Liver (tissue), 8 donors: ENCODE measurements at regions not wholly inside any gene's neighbourhood (a gene's known extent, or its start where the extent isn't known, plus 50 kb on each side); places are given as distances from the start of the nearest gene placed in this dataset.

ENCODE experiments used
- DNase-seq: peaks from one replicate; pipeline ENCODE4 v3.0.0-alpha.2; 2017; ENCODE audit warnings: low spot score
- H3K27ac ChIP-seq, 2 donors: one replicate each; pipeline ENCODE4 v1.7.0; 2013; ENCODE audit warnings: inconsistent platforms in 2 of 2, low read length in 2 of 2, control low read depth in 1 of 2, low read depth in 1 of 2, mild to moderate bottlenecking in 1 of 2
- H3K27me3 ChIP-seq, 4 donors: one replicate each; pipeline versions ENCODE4 v1.6.1 to v1.7.0; 2013; ENCODE audit warnings: low read length in 3 of 4, inconsistent platforms in 1 of 4, mild to moderate bottlenecking in 1 of 4, moderate library complexity in 1 of 4; ENCODE audit not compliant: control insufficient read depth in 4 of 4, insufficient read depth in 4 of 4
- H3K36me3 ChIP-seq, 4 donors: one replicate each; pipeline versions ENCODE4 v1.6.1 to v1.7.0; 2013; ENCODE audit warnings: low read length in 3 of 4, mild to moderate bottlenecking in 3 of 4, low read depth in 1 of 4, moderate library complexity in 1 of 4; ENCODE audit not compliant: control insufficient read depth in 4 of 4, insufficient read depth in 3 of 4
- H3K4me1 ChIP-seq, 4 donors: one replicate each; pipeline versions ENCODE4 v1.6.1 to v1.7.0; 2013; ENCODE audit warnings: low read length in 3 of 4, mild to moderate bottlenecking in 3 of 4, moderate library complexity in 1 of 4; ENCODE audit not compliant: control insufficient read depth in 4 of 4, insufficient read depth in 4 of 4
- H3K4me3 ChIP-seq, 3 donors: one replicate each; pipeline versions ENCODE4 v1.6.1 to v1.7.0; 2013; ENCODE audit warnings: low read length in 3 of 3, control low read depth in 1 of 3, low read depth in 1 of 3, mild to moderate bottlenecking in 1 of 3
- H3K9ac ChIP-seq, 2 donors: one replicate each; pipeline ENCODE4 v1.7.0; 2013; ENCODE audit warnings: low read length in 2 of 2, mild to moderate bottlenecking in 2 of 2, moderate library complexity in 2 of 2, control low read depth in 1 of 2, low read depth in 1 of 2
- H3K9me3 ChIP-seq, 4 donors: one replicate each; pipeline versions ENCODE4 v1.6.1 to v1.7.0; 2013; ENCODE audit warnings: low read length in 3 of 4; ENCODE audit not compliant: control insufficient read depth in 4 of 4
- EGR1 ChIP-seq, 2 donors: IDR thresholded peaks; 2 replicates each; pipeline ENCODE4 v1.6.1; 2016 to 2018; ENCODE audit warnings: antibody characterized with exemption in 2 of 2, low read depth in 2 of 2
- FOXA1 ChIP-seq: IDR thresholded peaks from 2 replicates; pipeline ENCODE4 v1.6.1; 2016; ENCODE audit warnings: antibody characterized with exemption
- FOXA2 ChIP-seq: IDR thresholded peaks from 2 replicates; pipeline ENCODE4 v1.6.1; 2016; ENCODE audit warnings: antibody characterized with exemption
- GABPA ChIP-seq, 2 donors: IDR thresholded peaks in 1 of 2; conservative IDR thresholded peaks in 1 of 2; 2 replicates each; pipeline ENCODE4 v1.6.1; 2016; ENCODE audit warnings: antibody characterized with exemption in 2 of 2, mild to moderate bottlenecking in 1 of 2, moderate library complexity in 1 of 2
- HNF4A ChIP-seq, 2 donors: conservative IDR thresholded peaks; 2 replicates each; pipeline ENCODE4 v1.6.1; 2016; ENCODE audit warnings: antibody characterized with exemption in 2 of 2, mild to moderate bottlenecking in 2 of 2
- HNF4G ChIP-seq: IDR thresholded peaks from 2 replicates; pipeline ENCODE4 v1.6.1; 2016; ENCODE audit warnings: antibody characterized with exemption
- JUND ChIP-seq, 2 donors: IDR thresholded peaks; 2 replicates each; pipeline ENCODE4 v1.6.1; 2016; ENCODE audit warnings: antibody characterized with exemption in 2 of 2
- NR2F2 ChIP-seq: IDR thresholded peaks from 2 replicates; pipeline ENCODE4 v1.6.1; 2016; ENCODE audit warnings: antibody characterized with exemption
- RAD21 ChIP-seq, 2 donors: IDR thresholded peaks; 2 replicates each; pipeline ENCODE4 v1.6.1; 2016; ENCODE audit warnings: antibody characterized with exemption in 2 of 2, mild to moderate bottlenecking in 2 of 2
- RXRA ChIP-seq, 2 donors: IDR thresholded peaks; 2 replicates each; pipeline ENCODE4 v1.6.1; 2017 to 2018; ENCODE audit warnings: antibody characterized with exemption in 2 of 2, mild to moderate bottlenecking in 1 of 2
- SP1 ChIP-seq: IDR thresholded peaks from 2 replicates; pipeline ENCODE4 v1.6.1; 2018; ENCODE audit warnings: antibody characterized with exemption, mild to moderate bottlenecking
- TAF1 ChIP-seq: conservative IDR thresholded peaks from 2 replicates; pipeline ENCODE4 v1.6.1; 2016; ENCODE audit warnings: antibody characterized with exemption, mild to moderate bottlenecking
- YY1 ChIP-seq: IDR thresholded peaks from 2 replicates; pipeline ENCODE4 v1.6.1; 2016; ENCODE audit warnings: antibody characterized with exemption, mild to moderate bottlenecking
- WGBS: extraction: QIAGEN DNeasy Blood & Tissue Kit; methylation state at CpG from one replicate; pipeline ENCODE4 v1.1.7; 2013; 5-methylcytosine and 5-hydroxymethylcytosine counted together
- TF ChIP-seq, protein P1 (sequence below): IDR thresholded peaks from 2 replicates; pipeline ENCODE4 v1.6.1; 2016; ENCODE audit warnings: antibody characterized with exemption
- TF ChIP-seq, protein P2 (sequence below): IDR thresholded peaks from 2 replicates; pipeline ENCODE4 v1.6.1; 2016; ENCODE audit warnings: antibody characterized with exemption
- TF ChIP-seq, protein P3 (sequence below): fragments of 150-350 bp; IDR thresholded peaks from 2 replicates; pipeline ENCODE4 v1.5.1; 2017; ENCODE audit warnings: improper control_type of control experiment, low read depth, low read length; ENCODE audit not compliant: missing input control
- TF ChIP-seq, protein P4 (sequence below): IDR thresholded peaks from 2 replicates; pipeline ENCODE4 v1.6.1; 2016; ENCODE audit warnings: antibody characterized with exemption
- TF ChIP-seq, protein P5 (sequence below): IDR thresholded peaks from 2 replicates; pipeline ENCODE4 v1.6.1; 2016; ENCODE audit warnings: antibody characterized with exemption, mild to moderate bottlenecking
- donor health status: healthy.
- donor health status: healthy.
- donor health status: healthy.
- donor health status: healthy.
- donor health status: healthy.

DNA sequence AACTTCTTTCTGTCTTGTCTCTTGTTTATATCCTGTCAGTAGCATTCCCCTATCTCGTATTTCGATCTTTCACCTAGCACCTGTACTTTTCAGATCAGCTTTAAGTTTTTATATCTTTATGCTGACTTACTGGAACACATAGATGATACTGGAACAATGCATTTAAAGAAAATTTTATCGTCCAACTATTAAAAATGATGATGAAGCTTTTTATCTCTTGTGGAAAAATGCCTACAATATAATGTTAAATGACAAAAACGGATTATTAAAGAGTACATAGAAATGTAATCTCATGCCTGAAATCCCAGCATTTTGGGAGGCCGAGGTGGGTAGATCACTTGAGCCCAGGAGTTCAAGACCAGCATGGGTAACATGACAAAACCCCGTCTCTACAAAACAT lies 139.5 kb downstream of the ZPLD1 start (continued):
- TF ChIP-seq, protein P1, sequence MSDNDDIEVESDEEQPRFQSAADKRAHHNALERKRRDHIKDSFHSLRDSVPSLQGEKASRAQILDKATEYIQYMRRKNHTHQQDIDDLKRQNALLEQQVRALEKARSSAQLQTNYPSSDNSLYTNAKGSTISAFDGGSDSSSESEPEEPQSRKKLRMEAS = no peak
- no peak for TF ChIP-seq RAD21 (IDR thresholded peaks at IDR 0.05)
- TF ChIP-seq SP1 = no peak
- no peak for TF ChIP-seq HNF4G
- TF ChIP-seq, protein P2, sequence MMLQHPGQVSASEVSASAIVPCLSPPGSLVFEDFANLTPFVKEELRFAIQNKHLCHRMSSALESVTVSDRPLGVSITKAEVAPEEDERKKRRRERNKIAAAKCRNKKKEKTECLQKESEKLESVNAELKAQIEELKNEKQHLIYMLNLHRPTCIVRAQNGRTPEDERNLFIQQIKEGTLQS = no peak
- TF ChIP-seq FOXA2 = no peak
- TF ChIP-seq, protein P3, sequence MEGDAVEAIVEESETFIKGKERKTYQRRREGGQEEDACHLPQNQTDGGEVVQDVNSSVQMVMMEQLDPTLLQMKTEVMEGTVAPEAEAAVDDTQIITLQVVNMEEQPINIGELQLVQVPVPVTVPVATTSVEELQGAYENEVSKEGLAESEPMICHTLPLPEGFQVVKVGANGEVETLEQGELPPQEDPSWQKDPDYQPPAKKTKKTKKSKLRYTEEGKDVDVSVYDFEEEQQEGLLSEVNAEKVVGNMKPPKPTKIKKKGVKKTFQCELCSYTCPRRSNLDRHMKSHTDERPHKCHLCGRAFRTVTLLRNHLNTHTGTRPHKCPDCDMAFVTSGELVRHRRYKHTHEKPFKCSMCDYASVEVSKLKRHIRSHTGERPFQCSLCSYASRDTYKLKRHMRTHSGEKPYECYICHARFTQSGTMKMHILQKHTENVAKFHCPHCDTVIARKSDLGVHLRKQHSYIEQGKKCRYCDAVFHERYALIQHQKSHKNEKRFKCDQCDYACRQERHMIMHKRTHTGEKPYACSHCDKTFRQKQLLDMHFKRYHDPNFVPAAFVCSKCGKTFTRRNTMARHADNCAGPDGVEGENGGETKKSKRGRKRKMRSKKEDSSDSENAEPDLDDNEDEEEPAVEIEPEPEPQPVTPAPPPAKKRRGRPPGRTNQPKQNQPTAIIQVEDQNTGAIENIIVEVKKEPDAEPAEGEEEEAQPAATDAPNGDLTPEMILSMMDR = no peak
- no peak for TF ChIP-seq GABPA (IDR thresholded peaks at IDR 0.05 in 1 of 2, conservative IDR thresholded peaks at IDR 0.05 in 1 of 2)

DNA sequence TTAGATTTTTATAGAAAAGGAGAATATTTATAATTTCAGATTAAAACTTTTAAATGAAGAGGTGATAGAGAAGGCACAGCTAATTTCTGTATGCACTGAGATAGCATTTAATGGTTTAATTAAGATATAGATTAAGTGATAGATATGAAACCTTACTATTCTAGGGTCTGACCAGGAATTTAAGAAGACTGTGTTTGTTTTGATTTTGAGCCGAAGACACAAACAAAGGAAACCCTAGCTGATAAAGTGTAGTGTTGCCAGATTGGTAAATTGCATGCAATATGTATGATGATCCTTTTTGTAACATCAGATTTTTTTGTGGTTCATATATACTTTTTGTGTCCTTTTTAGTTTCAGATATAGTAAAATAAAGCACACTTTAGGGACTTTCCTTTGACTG lies 141.8 kb downstream of the ZPLD1 start:
- 83% methylated on average over 1 of the region's 1 CpG for WGBS
- Histone ChIP-seq H3K9ac (no peak overlapping the region), H3K9me3 (no peaks in the 10 kb centered on the region), H3K36me3 (no peaks in the 10 kb centered on the region), H3K27me3 (no peaks in the 10 kb centered on the region), H3K27ac (no peak overlapping the region), H3K4me1 (peaks cover 2 to 13% (median 7%) of the 10 kb centered on the region in 4 donors), H3K4me3 (no peak overlapping the region)
- TF ChIP-seq EGR1 (IDR thresholded peaks at IDR 0.05; ENCODE audit: low read depth in 2 of 2) (no peak), RXRA (IDR thresholded peaks at IDR 0.05) (no peak), HNF4A (conservative IDR thresholded peaks at IDR 0.05) (no peak), TAF1 (no peak), SP1 (no peak), HNF4G (no peak), FOXA2 (no peak), NR2F2 (no peak), GABPA (IDR thresholded peaks at IDR 0.05 in 1 of 2, conservative IDR thresholded peaks at IDR 0.05 in 1 of 2) (no peak), JUND (IDR thresholded peaks at IDR 0.05) (no peak)
- TF ChIP-seq, protein P1 = no peak
- TF ChIP-seq, protein P4, sequence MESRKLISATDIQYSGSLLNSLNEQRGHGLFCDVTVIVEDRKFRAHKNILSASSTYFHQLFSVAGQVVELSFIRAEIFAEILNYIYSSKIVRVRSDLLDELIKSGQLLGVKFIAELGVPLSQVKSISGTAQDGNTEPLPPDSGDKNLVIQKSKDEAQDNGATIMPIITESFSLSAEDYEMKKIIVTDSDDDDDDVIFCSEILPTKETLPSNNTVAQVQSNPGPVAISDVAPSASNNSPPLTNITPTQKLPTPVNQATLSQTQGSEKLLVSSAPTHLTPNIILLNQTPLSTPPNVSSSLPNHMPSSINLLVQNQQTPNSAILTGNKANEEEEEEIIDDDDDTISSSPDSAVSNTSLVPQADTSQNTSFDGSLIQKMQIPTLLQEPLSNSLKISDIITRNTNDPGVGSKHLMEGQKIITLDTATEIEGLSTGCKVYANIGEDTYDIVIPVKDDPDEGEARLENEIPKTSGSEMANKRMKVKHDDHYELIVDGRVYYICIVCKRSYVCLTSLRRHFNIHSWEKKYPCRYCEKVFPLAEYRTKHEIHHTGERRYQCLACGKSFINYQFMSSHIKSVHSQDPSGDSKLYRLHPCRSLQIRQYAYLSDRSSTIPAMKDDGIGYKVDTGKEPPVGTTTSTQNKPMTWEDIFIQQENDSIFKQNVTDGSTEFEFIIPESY = no peak
- DNase-seq = no peak

DNA sequence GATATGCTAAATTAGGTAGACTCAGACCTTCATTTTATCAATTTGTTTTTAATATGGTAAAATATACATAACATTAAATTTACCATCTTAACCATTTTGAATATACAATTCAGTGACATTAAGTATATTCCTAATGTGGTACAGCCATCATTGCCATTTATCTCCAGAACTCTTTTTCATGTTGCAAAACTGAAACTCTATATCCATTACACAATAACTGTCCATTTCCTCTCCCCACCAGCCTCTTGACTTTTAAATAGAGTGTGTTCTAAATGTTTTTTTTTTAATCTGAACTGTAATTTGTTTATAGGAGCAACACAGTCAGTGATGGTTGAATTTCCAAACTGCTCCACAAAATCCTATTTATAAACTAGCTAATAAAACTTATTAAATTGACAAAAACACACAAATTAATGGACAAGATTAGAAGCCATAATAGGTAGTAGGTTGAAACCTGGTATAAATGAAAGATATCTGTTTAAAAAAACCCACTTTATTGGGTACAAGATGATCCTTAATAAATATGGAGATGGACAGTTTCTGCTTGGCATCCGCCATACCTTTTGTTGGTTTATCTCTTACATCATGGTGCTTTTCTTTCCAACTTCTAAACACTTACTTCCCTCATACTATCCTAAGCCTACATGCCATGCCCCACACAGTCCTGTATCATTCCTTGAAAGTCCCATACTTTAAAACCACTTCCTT lies 142.4 kb downstream of the ZPLD1 start:
- 99% methylated on average over 1 of the region's 1 CpG for WGBS
- no peak for DNase-seq
- no peaks in the 10 kb centered on the region for H3K9me3 ChIP-seq
- TF ChIP-seq FOXA1 = no peak
- TF ChIP-seq HNF4G = no peak
- TF ChIP-seq, protein P3 = no peak
- no peak for TF ChIP-seq EGR1 (IDR thresholded peaks at IDR 0.05; ENCODE audit: low read depth in 2 of 2)
- TF ChIP-seq RAD21 (IDR thresholded peaks at IDR 0.05) = no peak
- no peak for TF ChIP-seq SP1
- TF ChIP-seq FOXA2 = no peak
- TF ChIP-seq, protein P5, sequence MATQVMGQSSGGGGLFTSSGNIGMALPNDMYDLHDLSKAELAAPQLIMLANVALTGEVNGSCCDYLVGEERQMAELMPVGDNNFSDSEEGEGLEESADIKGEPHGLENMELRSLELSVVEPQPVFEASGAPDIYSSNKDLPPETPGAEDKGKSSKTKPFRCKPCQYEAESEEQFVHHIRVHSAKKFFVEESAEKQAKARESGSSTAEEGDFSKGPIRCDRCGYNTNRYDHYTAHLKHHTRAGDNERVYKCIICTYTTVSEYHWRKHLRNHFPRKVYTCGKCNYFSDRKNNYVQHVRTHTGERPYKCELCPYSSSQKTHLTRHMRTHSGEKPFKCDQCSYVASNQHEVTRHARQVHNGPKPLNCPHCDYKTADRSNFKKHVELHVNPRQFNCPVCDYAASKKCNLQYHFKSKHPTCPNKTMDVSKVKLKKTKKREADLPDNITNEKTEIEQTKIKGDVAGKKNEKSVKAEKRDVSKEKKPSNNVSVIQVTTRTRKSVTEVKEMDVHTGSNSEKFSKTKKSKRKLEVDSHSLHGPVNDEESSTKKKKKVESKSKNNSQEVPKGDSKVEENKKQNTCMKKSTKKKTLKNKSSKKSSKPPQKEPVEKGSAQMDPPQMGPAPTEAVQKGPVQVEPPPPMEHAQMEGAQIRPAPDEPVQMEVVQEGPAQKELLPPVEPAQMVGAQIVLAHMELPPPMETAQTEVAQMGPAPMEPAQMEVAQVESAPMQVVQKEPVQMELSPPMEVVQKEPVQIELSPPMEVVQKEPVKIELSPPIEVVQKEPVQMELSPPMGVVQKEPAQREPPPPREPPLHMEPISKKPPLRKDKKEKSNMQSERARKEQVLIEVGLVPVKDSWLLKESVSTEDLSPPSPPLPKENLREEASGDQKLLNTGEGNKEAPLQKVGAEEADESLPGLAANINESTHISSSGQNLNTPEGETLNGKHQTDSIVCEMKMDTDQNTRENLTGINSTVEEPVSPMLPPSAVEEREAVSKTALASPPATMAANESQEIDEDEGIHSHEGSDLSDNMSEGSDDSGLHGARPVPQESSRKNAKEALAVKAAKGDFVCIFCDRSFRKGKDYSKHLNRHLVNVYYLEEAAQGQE = no peak
- no peak for TF ChIP-seq TAF1
- TF ChIP-seq RXRA (IDR thresholded peaks at IDR 0.05) = no peak
- TF ChIP-seq YY1 = no peak
- TF ChIP-seq HNF4A (conservative IDR thresholded peaks at IDR 0.05) = no peak
- TF ChIP-seq, protein P2 = no peak

More for the DNA sequence above, 142.4 kb downstream of the ZPLD1 start:
- H3K4me3 ChIP-seq = no peak overlapping the region
- H3K36me3 ChIP-seq = no peaks in the 10 kb centered on the region
- peaks cover 2 to 7% (median 2%) of the 10 kb centered on the region in 4 donors for H3K4me1 ChIP-seq
- H3K9ac ChIP-seq = no peak overlapping the region
- H3K27ac ChIP-seq = no peak overlapping the region
- no peaks in the 10 kb centered on the region for H3K27me3 ChIP-seq
